GM23338 (cell line): ENCODE measurements at regions not wholly inside any gene's neighbourhood (a gene's known extent, or its start where the extent isn't known, plus 50 kb on each side); places are given as distances from the start of the nearest gene placed in this dataset.

Source experiments
- CREB1 ChIP-seq: fragments of 250-450 bp; sonication (Bioruptor Pico); IDR thresholded peaks from 2 replicates; pipeline ENCODE4 v1.5.0; 2020; ENCODE audit warnings: low read depth, mild to moderate bottlenecking, moderate library complexity
- EZH2 ChIP-seq: fragments of 200-600 bp; sonication (generic); IDR thresholded peaks from one replicate; pipeline ENCODE4 v1.8.0; 2017; ENCODE audit warnings: antibody characterized with exemption, mild to moderate bottlenecking, low read depth; ENCODE audit not compliant: unreplicated experiment
- EZH2phosphoT487 ChIP-seq: fragments of 200-600 bp; sonication (generic); IDR thresholded peaks from one replicate; pipeline ENCODE4 v1.8.1; 2018; ENCODE audit warnings: antibody characterized with exemption; ENCODE audit not compliant: unreplicated experiment
- JUNB ChIP-seq: IDR thresholded peaks from one replicate; pipeline ENCODE4 v1.6.1; 2016; ENCODE audit warnings: antibody characterized with exemption; ENCODE audit not compliant: unreplicated experiment
- NANOG ChIP-seq: IDR thresholded peaks from 2 replicates; pipeline ENCODE4 v1.6.1; 2016; ENCODE audit warnings: antibody characterized with exemption, borderline replicate concordance
- POLR2AphosphoS5 ChIP-seq: IDR thresholded peaks from 2 replicates; pipeline ENCODE4 v1.6.1; 2016; ENCODE audit warnings: antibody characterized with exemption, low read depth
- STAT1 ChIP-seq: IDR thresholded peaks from one replicate; pipeline ENCODE4 v1.6.1; 2016; ENCODE audit warnings: antibody characterized with exemption; ENCODE audit not compliant: unreplicated experiment
- ZNF114 ChIP-seq: fragments of 250-450 bp; sonication (Bioruptor Pico); IDR thresholded peaks from 2 replicates; pipeline ENCODE4 v1.5.0; 2020; ENCODE audit warnings: mild to moderate bottlenecking, moderate library complexity
- TF ChIP-seq, protein P1 (sequence below), 2 experiments: fragments of 200-600 bp in 1 of 2; sonication (generic) in 1 of 2; conservative IDR thresholded peaks; 2 replicates each; pipeline versions ENCODE4 v1.5.1 to v1.6.1; 2016 to 2017; ENCODE audit warnings: antibody characterized with exemption in 2 of 2, low read depth in 2 of 2, mild to moderate bottlenecking in 2 of 2, moderate library complexity in 1 of 2
- TF ChIP-seq, protein P2 (sequence below): IDR thresholded peaks from one replicate; pipeline ENCODE4 v1.6.1; 2018; ENCODE audit warnings: antibody characterized with exemption; ENCODE audit not compliant: unreplicated experiment
- TF ChIP-seq, protein P3 (sequence below): IDR thresholded peaks from 2 replicates; pipeline ENCODE4 v1.6.1; 2016; ENCODE audit warnings: antibody characterized with exemption
- TF ChIP-seq, protein P4 (sequence below): fragments of 250-450 bp; sonication (Bioruptor Pico); IDR thresholded peaks from 2 replicates; pipeline ENCODE4 v1.5.0; 2020; ENCODE audit warnings: mild to moderate bottlenecking, moderate library complexity

DNA sequence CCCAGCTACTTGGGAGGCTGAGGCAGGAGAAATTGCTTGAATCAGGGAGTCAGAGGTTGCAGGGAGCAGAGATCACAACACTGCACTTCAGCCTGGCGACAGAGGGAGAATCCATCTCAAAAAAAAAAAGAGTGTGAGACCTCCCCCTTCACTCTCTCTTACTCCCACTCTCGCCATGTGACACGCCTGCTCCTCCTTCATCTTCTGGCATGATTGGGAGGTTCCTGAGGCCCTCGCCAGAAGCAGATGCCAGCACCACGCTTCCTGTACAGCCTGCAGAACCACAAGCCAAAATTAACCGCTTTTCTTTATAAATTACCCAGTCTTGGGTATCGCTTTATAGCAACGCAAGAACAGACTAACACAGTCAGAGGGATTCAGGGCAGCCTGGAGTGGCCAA, 66.3 kb upstream of the CREB1 start:
- TF ChIP-seq, protein P1, sequence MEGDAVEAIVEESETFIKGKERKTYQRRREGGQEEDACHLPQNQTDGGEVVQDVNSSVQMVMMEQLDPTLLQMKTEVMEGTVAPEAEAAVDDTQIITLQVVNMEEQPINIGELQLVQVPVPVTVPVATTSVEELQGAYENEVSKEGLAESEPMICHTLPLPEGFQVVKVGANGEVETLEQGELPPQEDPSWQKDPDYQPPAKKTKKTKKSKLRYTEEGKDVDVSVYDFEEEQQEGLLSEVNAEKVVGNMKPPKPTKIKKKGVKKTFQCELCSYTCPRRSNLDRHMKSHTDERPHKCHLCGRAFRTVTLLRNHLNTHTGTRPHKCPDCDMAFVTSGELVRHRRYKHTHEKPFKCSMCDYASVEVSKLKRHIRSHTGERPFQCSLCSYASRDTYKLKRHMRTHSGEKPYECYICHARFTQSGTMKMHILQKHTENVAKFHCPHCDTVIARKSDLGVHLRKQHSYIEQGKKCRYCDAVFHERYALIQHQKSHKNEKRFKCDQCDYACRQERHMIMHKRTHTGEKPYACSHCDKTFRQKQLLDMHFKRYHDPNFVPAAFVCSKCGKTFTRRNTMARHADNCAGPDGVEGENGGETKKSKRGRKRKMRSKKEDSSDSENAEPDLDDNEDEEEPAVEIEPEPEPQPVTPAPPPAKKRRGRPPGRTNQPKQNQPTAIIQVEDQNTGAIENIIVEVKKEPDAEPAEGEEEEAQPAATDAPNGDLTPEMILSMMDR (conservative IDR thresholded peaks at IDR 0.05; ENCODE audit: low read depth in 2 of 2): no peak
- TF ChIP-seq, protein P2, sequence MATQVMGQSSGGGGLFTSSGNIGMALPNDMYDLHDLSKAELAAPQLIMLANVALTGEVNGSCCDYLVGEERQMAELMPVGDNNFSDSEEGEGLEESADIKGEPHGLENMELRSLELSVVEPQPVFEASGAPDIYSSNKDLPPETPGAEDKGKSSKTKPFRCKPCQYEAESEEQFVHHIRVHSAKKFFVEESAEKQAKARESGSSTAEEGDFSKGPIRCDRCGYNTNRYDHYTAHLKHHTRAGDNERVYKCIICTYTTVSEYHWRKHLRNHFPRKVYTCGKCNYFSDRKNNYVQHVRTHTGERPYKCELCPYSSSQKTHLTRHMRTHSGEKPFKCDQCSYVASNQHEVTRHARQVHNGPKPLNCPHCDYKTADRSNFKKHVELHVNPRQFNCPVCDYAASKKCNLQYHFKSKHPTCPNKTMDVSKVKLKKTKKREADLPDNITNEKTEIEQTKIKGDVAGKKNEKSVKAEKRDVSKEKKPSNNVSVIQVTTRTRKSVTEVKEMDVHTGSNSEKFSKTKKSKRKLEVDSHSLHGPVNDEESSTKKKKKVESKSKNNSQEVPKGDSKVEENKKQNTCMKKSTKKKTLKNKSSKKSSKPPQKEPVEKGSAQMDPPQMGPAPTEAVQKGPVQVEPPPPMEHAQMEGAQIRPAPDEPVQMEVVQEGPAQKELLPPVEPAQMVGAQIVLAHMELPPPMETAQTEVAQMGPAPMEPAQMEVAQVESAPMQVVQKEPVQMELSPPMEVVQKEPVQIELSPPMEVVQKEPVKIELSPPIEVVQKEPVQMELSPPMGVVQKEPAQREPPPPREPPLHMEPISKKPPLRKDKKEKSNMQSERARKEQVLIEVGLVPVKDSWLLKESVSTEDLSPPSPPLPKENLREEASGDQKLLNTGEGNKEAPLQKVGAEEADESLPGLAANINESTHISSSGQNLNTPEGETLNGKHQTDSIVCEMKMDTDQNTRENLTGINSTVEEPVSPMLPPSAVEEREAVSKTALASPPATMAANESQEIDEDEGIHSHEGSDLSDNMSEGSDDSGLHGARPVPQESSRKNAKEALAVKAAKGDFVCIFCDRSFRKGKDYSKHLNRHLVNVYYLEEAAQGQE: no peak
- no peak for TF ChIP-seq POLR2AphosphoS5
- TF ChIP-seq JUNB: no peak
- no peak for TF ChIP-seq EZH2phosphoT487
- no peak for TF ChIP-seq ZNF114 (CRISPR knock-in tag)
- TF ChIP-seq, protein P3, sequence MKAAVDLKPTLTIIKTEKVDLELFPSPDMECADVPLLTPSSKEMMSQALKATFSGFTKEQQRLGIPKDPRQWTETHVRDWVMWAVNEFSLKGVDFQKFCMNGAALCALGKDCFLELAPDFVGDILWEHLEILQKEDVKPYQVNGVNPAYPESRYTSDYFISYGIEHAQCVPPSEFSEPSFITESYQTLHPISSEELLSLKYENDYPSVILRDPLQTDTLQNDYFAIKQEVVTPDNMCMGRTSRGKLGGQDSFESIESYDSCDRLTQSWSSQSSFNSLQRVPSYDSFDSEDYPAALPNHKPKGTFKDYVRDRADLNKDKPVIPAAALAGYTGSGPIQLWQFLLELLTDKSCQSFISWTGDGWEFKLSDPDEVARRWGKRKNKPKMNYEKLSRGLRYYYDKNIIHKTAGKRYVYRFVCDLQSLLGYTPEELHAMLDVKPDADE: no peak
- TF ChIP-seq EZH2: no peak
- TF ChIP-seq, protein P4, sequence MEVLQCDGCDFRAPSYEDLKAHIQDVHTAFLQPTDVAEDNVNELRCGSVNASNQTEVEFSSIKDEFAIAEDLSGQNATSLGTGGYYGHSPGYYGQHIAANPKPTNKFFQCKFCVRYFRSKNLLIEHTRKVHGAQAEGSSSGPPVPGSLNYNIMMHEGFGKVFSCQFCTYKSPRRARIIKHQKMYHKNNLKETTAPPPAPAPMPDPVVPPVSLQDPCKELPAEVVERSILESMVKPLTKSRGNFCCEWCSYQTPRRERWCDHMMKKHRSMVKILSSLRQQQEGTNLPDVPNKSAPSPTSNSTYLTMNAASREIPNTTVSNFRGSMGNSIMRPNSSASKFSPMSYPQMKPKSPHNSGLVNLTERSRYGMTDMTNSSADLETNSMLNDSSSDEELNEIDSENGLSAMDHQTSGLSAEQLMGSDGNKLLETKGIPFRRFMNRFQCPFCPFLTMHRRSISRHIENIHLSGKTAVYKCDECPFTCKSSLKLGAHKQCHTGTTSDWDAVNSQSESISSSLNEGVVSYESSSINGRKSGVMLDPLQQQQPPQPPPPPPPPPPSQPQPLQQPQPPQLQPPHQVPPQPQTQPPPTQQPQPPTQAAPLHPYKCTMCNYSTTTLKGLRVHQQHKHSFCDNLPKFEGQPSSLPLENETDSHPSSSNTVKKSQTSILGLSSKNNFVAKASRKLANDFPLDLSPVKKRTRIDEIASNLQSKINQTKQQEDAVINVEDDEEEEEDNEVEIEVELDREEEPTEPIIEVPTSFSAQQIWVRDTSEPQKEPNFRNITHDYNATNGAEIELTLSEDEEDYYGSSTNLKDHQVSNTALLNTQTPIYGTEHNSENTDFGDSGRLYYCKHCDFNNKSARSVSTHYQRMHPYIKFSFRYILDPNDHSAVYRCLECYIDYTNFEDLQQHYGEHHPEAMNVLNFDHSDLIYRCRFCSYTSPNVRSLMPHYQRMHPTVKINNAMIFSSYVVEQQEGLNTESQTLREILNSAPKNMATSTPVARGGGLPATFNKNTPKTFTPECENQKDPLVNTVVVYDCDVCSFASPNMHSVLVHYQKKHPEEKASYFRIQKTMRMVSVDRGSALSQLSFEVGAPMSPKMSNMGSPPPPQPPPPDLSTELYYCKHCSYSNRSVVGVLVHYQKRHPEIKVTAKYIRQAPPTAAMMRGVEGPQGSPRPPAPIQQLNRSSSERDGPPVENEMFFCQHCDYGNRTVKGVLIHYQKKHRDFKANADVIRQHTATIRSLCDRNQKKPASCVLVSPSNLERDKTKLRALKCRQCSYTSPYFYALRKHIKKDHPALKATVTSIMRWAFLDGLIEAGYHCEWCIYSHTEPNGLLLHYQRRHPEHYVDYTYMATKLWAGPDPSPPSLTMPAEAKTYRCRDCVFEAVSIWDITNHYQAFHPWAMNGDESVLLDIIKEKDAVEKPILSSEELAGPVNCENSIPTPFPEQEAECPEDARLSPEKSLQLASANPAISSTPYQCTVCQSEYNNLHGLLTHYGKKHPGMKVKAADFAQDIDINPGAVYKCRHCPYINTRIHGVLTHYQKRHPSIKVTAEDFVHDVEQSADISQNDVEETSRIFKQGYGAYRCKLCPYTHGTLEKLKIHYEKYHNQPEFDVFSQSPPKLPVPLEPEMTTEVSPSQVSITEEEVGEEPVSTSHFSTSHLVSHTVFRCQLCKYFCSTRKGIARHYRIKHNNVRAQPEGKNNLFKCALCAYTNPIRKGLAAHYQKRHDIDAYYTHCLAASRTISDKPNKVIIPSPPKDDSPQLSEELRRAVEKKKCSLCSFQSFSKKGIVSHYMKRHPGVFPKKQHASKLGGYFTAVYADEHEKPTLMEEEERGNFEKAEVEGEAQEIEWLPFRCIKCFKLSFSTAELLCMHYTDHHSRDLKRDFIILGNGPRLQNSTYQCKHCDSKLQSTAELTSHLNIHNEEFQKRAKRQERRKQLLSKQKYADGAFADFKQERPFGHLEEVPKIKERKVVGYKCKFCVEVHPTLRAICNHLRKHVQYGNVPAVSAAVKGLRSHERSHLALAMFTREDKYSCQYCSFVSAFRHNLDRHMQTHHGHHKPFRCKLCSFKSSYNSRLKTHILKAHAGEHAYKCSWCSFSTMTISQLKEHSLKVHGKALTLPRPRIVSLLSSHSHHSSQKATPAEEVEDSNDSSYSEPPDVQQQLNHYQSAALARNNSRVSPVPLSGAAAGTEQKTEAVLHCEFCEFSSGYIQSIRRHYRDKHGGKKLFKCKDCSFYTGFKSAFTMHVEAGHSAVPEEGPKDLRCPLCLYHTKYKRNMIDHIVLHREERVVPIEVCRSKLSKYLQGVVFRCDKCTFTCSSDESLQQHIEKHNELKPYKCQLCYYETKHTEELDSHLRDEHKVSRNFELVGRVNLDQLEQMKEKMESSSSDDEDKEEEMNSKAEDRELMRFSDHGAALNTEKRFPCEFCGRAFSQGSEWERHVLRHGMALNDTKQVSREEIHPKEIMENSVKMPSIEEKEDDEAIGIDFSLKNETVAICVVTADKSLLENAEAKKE: no peak
- no peak for TF ChIP-seq STAT1
- no peak for TF ChIP-seq NANOG
- no peak for TF ChIP-seq CREB1
